Thymus (tissue), 11 donors: ENCODE measurements at regions not wholly inside any gene's neighbourhood (a gene's known extent, or its start where the extent isn't known, plus 50 kb on each side); places are given as distances from the start of the nearest gene placed in this dataset.
"Not testable (repeated sequence)": the region's sequence is repeated elsewhere in the genome, so short reads cannot be mapped to it uniquely, and the experiment has no call there.

ENCODE experiments used
- DNase-seq, 9 donors: peaks; one replicate each; pipeline ENCODE4 v3.0.0-alpha.2; 2013; ENCODE audit warnings: low spot score in 9 of 9, low read depth in 6 of 9, missing footprints in 1 of 9
- H3K27ac ChIP-seq, 2 donors: one replicate each; pipeline ENCODE4 v1.5.1; 2013; ENCODE audit warnings: control low read depth in 1 of 2, low read depth in 1 of 2, low read length in 1 of 2, mild to moderate bottlenecking in 1 of 2, moderate library complexity in 1 of 2
- H3K27me3 ChIP-seq, 2 donors: one replicate each; pipeline ENCODE4 v1.5.1; 2013; ENCODE audit warnings: low read length in 1 of 2; ENCODE audit not compliant: control insufficient read depth in 2 of 2, insufficient read depth in 1 of 2
- H3K36me3 ChIP-seq, 2 donors: one replicate each; pipeline ENCODE4 v1.5.1; 2013; ENCODE audit warnings: low read length in 1 of 2, mild to moderate bottlenecking in 1 of 2, moderate library complexity in 1 of 2; ENCODE audit not compliant: control insufficient read depth in 2 of 2, insufficient read depth in 2 of 2
- H3K4me1 ChIP-seq, 2 donors: one replicate each; pipeline ENCODE4 v1.5.1; 2013; ENCODE audit warnings: low read length in 2 of 2; ENCODE audit not compliant: control insufficient read depth in 2 of 2, insufficient read depth in 2 of 2
- H3K4me3 ChIP-seq, 2 donors: one replicate each; pipeline ENCODE4 v1.5.1; 2013; ENCODE audit warnings: low read length in 2 of 2, control low read depth in 1 of 2, mild to moderate bottlenecking in 1 of 2
- H3K9me3 ChIP-seq, 2 donors: one replicate each; pipeline ENCODE4 v1.5.1; 2013; ENCODE audit warnings: low read length in 1 of 2, mild to moderate bottlenecking in 1 of 2; ENCODE audit not compliant: control insufficient read depth in 2 of 2, insufficient read depth in 1 of 2
- WGBS: extraction: QIAGEN DNeasy Blood & Tissue Kit; methylation state at CpG from one replicate; pipeline ENCODE4 v1.1.7; 2013; 5-methylcytosine and 5-hydroxymethylcytosine counted together
- donor health status: healthy.

- H3K27ac ChIP-seq = no peak overlapping the region
- no peaks in the 10 kb centered on the region for H3K36me3 ChIP-seq
- no peaks in the 10 kb centered on the region for H3K27me3 ChIP-seq
- no peaks in the 10 kb centered on the region for H3K9me3 ChIP-seq
- H3K4me1 ChIP-seq = no peaks in the 10 kb centered on the region
- DNase-seq = no peak
- WGBS = 92% methylated on average over 8 of the region's 8 CpGs
- no peak overlapping the region for H3K4me3 ChIP-seq
Measured at GRCh38 chr12:20006871-20007730, 361.2 kb upstream of the PDE3A start.

- not testable (repeated sequence) for H3K27me3 ChIP-seq, H3K36me3 ChIP-seq, H3K4me1 ChIP-seq, H3K9me3 ChIP-seq, DNase-seq, H3K4me3 ChIP-seq, H3K27ac ChIP-seq
- 97% methylated on average over 8 of the region's 8 CpGs for WGBS
Measured at GRCh38 chr12:20009965-20010364, 358.4 kb upstream of the PDE3A start.

GRCh38 chr12:20011200-20011599, 357.1 kb upstream of the PDE3A start:
- no peak overlapping the region for H3K4me3 ChIP-seq
- no peaks in the 10 kb centered on the region for H3K4me1 ChIP-seq
- H3K9me3 ChIP-seq = no peaks in the 10 kb centered on the region
- 48% methylated on average over 2 of the region's 2 CpGs for WGBS
- no peak overlapping the region for H3K27ac ChIP-seq
- no peak for DNase-seq
- no peaks in the 10 kb centered on the region for H3K27me3 ChIP-seq
- no peaks in the 10 kb centered on the region for H3K36me3 ChIP-seq

- no peak for DNase-seq
- Histone ChIP-seq H3K9me3 (no peaks in the 10 kb centered on the region), H3K36me3 (no peaks in the 10 kb centered on the region), H3K27ac (no peak overlapping the region), H3K4me1 (no peaks in the 10 kb centered on the region), H3K27me3 (no peaks in the 10 kb centered on the region), H3K4me3 (no peak overlapping the region)
Measured at GRCh38 chr12:20017802-20018201, 350.5 kb upstream of the PDE3A start.

GRCh38 chr12:20018406-20018805, 349.9 kb upstream of the PDE3A start:
- H3K4me3 ChIP-seq = no peak overlapping the region
- no peak for DNase-seq
- H3K36me3 ChIP-seq = no peaks in the 10 kb centered on the region
- WGBS = 59% methylated on average over 3 of the region's 3 CpGs
- no peak overlapping the region for H3K27ac ChIP-seq
- no peaks in the 10 kb centered on the region for H3K9me3 ChIP-seq
- no peaks in the 10 kb centered on the region for H3K4me1 ChIP-seq
- no peaks in the 10 kb centered on the region for H3K27me3 ChIP-seq

- 74% methylated on average over 6 of the region's 6 CpGs for WGBS
- Histone ChIP-seq H3K36me3 (no peaks in the 10 kb centered on the region), H3K4me3 (no peak overlapping the region), H3K4me1 (no peaks in the 10 kb centered on the region), H3K27ac (no peak overlapping the region), H3K27me3 (no peaks in the 10 kb centered on the region), H3K9me3 (no peaks in the 10 kb centered on the region)
- DNase-seq = no peak
Measured at GRCh38 chr12:20024194-20024593, 344.1 kb upstream of the PDE3A start.

- no peak overlapping the region for H3K27ac ChIP-seq
- no peak for DNase-seq
- no peaks in the 10 kb centered on the region for H3K4me1 ChIP-seq
- no peaks in the 10 kb centered on the region for H3K36me3 ChIP-seq
- no peaks in the 10 kb centered on the region for H3K27me3 ChIP-seq
- H3K9me3 ChIP-seq = no peaks in the 10 kb centered on the region
- 91% methylated on average over 1 of the region's 1 CpG for WGBS
- H3K4me3 ChIP-seq = no peak overlapping the region
Measured at GRCh38 chr12:20028033-20028432, 340.3 kb upstream of the PDE3A start.

GRCh38 chr12:20030826-20031225, 337.5 kb upstream of the PDE3A start:
- WGBS = 94% methylated on average over 1 of the region's 1 CpG

GRCh38 chr12:20039562-20039961, 328.8 kb upstream of the PDE3A start:
- H3K36me3 ChIP-seq = no peaks in the 10 kb centered on the region
- H3K27ac ChIP-seq = no peak overlapping the region

More at GRCh38 chr12:20030826-20031225, 337.5 kb upstream of the PDE3A start:
- no peaks in the 10 kb centered on the region for H3K4me1 ChIP-seq
- H3K27me3 ChIP-seq = no peaks in the 10 kb centered on the region
- no peak overlapping the region for H3K27ac ChIP-seq
- H3K4me3 ChIP-seq = no peak overlapping the region
- H3K36me3 ChIP-seq = no peaks in the 10 kb centered on the region
- no peak for DNase-seq
- no peaks in the 10 kb centered on the region for H3K9me3 ChIP-seq

More at GRCh38 chr12:20039562-20039961, 328.8 kb upstream of the PDE3A start:
- no peaks in the 10 kb centered on the region for H3K9me3 ChIP-seq
- no peaks in the 10 kb centered on the region for H3K27me3 ChIP-seq
- DNase-seq = no peak
- no peaks in the 10 kb centered on the region for H3K4me1 ChIP-seq
- H3K4me3 ChIP-seq = no peak overlapping the region
- WGBS = 95% methylated on average over 4 of the region's 4 CpGs
